HG03520 (cell line): ENCODE measurements at regions not wholly inside any gene's neighbourhood (a gene's known extent, or its start where the extent isn't known, plus 50 kb on each side); places are given as distances from the start of the nearest gene placed in this dataset.

Source experiments
- ATAC-seq: cut with Tn5 transposase; IDR thresholded peaks from one replicate; pipeline ENCODE4 v1.9.1; 2021; ENCODE audit warnings: mild to moderate bottlenecking, moderate library complexity; ENCODE audit not compliant: unreplicated experiment

DNA sequence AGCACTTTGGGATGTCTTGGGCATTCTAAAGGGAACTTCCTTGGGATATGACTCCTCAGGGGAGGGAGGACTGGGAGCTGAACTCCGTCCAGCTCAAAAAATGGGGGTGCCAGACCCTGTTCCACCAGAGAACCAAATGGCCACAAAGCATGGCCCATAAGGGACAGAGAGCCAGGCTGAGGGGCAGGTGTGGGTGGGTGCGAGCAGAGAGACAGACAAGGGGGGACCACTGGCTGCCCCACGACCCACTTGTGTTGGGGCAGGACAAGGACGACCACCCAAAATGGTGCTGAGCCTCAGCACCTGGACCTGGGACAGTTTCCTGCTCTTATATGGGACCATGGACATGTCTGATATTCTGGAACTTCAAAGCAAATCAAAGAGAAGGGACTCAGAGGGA is 148.2 kb upstream of the MLN start:
- no peak for ATAC-seq

DNA sequence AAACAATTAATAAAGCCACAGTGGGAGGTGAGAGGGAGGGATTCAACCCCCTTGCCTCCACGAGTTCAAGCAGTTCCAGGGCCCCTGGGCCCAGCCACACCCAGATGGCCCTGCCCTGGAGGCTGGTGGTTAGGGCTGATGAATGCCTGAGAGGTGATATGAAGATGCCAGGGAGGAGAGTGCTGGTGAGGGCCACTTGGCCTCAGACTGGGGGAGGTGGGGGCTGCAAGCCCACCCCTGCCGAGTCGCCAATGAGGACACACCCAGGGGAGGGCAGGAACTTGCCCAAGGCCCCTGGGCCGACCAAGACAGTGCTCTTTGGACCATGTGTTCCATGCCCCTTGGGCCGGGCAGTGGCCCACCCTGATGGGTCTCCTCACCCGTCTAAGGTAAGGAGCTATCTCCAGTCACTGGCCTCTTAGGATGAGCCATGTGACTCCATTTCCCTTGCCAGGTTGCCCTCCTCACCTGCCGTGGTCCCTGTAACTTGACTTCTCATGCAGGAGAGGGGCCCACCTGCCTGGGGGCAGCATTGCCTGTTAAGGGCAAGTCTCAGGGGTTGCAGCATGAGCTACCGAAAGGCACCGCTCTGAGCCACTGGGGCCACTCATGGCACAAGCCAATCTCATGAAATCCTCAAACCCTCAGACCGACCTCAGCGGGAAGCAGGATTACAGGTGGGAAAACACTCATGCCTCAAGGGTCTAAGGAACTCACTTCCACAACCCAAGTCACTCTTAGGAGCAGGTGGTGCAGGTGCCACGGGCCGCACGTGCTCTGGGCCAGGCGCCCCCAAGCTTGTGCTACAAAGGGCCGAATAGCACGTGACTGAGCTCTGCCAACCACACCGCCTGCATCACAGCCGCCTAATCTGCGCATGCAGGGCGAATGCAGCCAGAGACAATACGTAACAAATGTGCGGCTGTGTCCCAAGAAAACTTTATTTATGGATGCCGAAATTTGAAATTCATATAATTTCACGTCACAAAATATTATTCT is 147.4 kb upstream of the MLN start:
- ATAC-seq, result no peak

DNA sequence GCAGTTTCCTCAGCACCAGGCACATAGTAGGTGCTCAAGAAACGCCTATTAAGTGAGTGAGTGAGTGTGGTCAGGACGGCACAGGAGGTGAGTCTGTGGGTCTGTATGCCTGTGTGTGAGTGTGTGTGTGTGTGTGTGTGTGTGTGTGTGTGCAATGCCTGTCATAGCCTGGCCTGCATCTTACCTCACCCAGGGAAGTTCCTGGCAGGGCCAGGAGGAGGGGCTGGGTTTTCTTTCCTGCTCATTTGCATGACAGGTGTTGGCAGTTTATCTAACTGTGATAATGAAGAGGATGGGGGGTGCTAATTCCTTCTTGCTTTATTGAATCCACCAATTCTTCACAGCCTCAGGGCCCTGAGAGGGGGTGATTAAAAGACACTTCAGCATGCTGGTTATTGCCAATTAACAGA is 146.7 kb upstream of the MLN start:
- ATAC-seq, result no peak

DNA sequence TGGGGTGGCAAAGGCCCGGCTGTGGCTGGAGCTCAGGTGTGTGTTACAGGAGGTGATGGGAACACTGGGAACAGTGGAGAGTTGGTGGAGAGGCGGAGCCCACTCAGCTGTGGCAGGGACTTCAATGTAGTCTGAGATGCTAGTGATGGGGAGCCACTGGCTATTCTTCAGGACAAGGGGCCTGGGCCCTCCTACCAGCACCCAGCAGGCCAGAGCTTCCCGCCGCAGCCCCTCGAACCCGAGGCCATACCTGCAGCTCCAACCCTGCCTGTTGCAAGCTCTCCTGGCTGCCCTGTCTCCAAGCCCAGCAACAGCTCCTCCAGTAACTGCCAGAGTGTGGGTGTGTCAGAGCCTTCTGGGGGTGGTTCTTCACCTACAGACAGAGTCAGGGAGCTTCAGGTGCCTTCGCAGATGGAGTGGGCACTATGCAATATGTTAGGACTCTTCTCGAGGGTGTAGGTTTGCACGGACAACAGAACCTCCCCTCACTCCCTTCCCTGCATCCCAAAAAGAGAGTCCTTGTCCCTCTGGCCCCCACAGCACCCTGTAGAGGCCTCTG is 146.2 kb upstream of the MLN start:
- ATAC-seq, result no peak

DNA sequence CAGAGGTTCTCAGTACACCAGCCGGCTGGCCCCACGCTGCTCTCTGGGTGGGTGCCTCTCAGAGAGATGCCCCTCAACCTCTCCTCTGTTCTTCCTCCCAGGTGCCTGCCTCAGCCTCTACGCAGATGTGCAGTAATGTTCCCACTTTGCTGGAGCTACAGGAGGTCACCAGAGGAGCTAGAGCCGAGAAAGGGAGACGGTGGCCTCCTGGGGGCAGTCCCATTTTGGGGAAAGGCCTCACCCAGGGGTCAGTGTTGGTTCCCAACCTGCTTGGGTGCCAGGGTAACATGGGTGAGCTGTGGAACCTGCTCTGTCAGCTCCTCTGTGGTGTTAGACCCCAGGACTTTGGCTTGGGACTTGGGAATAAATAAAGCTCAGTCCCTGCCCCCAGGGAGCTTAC is 145.3 kb upstream of the MLN start:
- ATAC-seq, result no peak

DNA sequence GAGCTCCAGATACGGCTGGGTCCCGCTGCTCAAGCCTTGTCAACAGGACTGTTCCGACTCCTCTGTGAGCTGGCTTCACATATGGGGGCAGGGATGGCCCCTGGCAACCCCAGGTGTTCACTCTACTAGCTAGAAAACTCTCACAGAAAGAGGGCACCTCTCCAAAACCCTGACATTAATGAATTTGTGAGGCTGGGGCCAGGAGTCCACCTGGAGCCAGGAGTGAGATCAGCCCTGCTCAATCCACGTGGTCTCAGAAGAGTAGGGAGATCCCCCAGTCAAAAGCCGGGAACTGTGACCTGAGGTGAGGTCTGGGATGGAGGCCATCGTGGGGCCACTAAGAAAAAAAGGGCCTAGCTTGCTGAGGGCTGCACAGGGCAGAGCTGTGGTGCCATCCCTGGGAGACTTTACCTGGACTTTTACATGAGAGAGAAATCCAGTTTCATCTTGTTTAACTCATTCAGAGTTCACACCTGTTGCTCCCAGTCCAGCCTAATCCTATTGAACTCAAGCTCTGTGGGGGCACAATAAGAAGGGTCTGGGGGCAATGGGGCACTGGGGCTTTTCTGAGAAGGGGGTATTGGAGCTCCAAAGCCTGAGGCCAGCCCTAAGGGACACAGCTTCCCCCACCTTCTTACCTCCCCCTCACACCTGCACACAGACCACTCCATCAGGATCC is 144.3 kb upstream of the MLN start:
- no peak for ATAC-seq

DNA sequence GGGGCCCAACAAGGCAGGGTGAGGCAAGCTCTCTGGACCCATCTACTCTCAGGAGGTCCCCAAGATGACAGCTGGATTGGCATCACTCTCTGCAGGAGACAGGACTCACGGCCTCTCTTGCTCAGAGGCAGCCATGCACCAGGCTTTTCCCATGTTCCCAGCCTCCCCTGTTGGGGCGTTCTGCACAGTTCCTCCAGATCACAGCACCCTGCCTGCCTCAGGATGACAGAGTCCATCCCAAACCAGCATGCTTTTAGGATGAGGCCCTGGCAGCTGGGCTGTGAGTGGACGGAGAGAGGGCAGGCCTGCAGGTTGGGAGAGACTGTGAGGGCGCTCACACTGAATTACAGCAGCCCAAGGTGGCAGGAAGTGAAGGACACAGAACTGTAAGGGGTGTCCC is 143.2 kb upstream of the MLN start:
- no peak for ATAC-seq

DNA sequence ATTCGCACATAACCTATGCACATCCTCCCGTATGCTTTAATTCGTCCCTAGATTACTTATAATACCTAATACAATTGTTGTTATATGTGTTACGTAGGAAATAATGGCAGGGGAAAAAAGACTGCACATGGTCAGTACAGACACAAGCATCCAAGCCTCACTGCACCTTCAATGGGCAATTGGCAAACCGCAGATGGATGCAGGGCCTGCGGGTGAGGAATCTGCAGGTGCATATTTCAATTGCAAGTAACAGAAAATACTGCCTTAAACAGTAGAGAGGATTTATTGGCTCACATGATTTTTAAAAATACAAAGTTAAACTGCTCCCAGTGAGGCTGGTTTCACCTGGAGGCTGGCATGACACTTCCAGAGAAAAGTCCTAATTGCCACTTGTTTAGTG is 142.1 kb upstream of the MLN start:
- ATAC-seq, result no peak

DNA sequence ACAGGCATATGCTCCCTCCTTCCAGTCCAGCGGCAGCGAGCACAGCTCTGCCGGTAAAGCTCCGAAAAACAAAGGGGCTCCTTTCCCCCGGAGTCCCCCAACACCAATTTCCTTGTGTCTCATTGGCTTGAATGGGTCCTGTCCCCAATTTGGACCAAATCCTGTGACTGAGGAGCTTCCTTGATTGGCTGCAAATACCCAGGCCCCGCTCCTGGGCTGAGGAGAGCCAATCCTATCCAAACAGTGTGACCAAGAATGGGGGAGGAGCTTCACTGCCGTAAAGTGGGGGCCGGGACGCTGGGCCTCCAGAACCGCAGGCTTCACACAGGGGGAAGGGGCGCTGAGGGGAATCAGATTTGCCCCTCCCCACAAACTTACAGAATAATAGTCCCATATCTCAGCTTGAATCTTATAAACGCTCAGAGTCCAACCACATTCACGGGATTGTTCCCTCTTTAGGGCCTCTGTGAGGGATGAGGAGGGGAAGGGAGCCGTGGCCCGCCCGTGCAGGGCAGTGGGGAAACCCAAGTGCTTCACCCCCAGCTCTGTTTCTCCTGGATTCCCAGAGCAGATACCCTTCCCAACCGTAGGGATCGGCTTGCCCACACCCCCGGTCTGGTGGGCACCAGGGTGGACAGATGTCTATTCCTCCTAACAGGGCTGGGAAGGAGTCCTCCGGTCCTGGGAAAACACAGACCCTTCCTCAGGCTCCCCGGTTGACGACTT is 141.0 kb upstream of the MLN start:
- no peak for ATAC-seq

DNA sequence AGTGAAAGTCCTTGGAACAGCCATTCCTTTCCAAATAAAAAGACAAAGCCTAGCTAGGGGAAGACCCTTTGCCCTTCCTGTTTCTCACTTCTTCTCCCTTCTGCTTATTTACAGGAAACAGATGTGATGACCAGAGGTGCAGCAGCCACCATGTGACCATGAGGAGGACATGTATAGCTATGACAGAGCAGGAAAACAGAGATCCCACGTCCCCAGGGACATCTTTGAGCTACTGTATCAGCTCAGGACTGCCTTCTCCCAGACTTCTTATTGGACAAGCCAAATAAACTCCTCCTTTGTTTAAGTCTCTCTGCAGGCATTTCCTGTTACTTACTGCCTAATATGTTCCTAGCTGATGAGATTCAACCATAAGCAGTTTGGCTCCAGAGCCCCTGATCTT is 133.1 kb upstream of the MLN start:
- ATAC-seq, result no peak

DNA sequence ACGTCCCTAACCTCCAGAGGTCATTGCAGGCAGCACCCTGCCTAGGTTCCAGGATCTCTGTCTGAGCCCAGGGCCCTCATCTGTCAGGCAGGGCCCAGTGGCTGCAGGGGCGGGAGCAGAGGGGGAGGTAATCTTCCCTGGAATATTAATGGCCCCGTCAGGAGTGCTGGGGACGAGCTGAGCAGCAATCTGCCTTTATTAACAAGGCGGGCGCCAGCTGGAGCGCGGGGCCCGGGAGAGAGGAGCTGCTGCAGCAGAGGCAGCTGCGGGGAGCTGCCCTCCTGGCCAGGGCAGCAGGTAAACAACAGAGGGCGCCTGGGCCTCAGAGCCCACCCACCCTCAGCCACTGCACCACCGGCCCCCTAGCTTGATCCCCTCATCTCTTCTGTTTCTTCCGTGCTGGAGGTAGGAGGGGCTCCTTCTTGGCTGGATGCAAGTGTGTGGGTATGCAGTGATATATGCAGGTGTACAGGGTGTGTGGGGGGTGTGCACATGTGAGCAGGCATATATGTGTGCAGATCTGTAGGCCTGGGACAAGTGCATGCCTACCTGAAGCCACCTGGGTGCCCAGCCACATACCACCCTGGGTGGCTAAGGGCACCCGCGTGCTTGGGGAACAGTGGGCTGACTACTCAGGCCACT is 131.8 kb upstream of the MLN start:
- no peak for ATAC-seq

DNA sequence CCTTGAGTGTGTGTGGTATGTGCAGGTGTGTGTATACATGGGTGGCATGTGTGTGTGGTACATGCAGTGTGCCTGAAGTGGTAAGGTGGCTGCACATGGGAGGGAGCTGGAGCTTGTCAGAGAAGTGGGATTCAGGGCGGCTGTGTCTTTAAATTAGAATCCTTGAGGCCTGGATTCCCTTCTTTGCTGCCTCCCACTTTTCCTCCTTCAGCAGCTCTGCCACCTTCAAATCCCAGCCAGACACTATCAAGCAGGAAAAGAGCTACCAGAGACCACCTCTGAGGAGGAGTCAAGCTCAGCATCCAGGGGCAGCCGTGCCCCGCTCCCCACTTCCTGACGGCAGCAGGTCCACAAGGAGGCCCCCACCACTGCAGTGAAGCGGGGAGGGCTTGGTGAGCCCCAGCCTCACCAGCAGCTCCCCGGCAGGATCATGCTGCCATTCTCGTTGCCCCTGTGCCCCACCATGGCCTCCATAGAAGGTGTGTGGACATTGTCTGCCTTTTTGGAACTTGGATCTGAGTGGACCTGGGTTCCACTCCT is 131.0 kb upstream of the MLN start:
- no peak for ATAC-seq

DNA sequence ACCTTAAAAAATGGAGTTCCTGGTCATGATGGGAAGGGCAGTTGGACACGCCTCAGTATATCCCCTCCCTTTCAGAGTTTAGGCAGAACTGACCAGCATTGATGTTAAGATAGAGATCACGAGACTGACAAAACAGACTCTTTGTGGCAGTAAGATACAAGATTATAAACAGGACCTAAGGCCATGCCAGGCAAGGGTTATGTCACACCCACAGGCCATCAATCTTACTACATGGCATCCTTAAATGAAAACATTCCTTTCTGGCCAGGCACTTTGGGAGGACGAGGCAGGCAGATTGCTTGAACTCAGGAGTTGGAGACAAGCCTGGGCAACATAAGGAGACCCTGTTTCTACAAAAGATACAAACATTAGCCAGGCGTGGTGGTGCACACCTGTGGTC is 129.3 kb upstream of the MLN start:
- no peak for ATAC-seq

DNA sequence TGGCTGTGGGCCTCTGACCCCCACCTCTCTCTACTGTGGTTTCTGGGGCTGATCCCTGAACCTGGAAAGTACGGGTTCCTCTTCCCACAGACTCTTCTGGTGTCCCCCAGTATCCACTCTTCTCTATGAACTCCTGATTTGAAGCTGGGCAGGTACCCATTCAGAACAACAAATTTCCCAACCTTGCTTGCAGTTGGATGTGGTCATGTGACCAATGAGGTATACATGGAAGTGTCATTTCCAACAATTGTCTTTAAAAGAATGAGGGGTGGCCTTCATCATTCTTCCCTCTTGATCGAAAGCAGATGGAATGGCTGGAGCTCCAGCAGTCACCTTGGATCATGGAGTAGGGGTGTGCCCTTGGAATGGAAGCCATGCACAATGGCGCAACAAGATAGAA is 128.0 kb upstream of the MLN start:
- ATAC-seq, result no peak

DNA sequence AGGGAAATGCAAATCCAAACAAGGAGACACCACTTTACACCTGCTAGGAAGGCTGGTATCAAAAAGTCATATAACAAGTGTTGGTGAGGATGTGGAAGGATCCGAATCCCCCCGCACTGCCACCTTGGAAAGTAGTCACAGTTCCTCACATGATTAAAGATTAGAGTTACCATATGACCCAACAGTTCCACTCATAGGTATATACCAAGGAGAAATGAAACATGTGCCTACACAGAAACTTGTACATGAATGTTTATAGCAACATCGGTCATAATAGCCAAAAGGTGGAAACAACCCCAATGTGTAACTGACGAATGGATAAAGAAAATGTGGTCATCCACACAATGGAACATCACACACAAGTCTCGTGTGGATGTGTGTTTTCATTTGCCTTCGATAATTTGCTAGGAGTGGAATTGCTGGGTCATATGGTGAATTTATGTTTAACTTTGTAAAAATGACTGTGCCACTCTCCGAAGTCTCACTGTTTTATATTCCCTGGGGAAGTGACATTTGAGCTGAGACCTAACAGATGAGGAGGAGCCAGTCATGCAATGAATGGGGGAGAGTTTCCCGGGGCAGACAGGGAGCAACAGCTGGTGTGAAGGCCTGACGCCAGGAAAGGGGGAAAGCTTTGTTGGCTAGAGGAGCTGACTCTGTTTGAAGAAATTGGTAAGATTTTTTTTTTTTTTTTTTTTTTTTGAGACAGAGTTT is 125.9 kb upstream of the MLN start:
- no peak for ATAC-seq

DNA sequence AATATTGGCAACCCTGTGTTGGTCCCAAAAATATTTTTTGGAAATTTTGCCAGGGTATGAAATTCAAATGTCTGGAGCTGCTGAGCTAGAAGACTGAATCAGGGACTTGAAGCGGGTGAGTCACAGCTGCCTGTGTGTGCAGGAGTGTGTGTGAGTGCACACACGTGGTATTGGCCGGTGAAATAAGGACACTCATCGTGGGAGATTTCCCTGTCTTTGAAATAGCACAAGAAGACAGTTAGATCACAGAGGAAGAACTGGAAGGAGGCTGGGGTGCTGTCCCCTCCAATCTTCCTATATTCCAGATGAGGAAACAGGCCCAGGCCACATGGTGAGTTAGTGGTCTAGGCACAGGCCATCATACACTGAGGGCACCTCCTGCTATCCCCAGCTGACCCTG is 123.8 kb upstream of the MLN start:
- ATAC-seq, result no peak

DNA sequence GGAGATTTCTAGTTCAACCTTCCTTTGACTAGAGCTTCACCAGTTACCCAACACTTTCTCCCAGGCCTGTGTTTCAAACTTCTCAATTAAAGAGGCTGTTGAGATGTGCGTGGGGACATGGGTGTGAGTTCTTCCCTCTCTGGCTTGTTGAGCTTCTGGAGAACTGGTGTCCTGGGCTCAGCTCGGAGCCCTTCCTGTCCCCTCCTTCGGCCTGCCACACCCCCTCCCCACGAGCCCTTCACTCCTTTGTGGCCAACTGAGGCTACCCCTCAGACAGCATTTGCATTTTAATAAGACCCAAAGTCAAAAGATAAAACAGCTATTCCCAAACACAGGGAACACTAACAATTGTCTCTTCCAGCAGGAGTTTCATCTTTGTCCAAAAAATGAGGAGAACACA is 123.3 kb upstream of the MLN start:
- ATAC-seq, result no peak

DNA sequence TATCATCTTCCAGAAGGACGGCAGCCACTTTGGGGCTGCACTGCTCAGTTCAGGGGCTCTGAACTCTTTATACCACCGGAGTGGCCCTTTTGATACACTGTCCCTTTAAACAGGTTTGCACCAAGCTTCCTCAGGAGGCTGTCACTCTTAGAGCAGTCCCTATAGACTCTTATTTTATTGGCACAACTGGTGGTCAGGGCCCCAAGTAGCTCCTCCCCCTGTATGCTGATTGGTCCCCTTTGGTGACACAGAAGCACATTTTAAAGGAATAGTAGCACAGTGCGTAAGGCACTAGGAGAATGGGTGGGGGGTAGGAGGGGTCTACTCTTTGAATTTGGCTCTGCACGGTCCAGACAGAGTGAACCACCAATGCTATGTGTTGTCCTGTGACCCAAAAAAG is 122.6 kb upstream of the MLN start:
- no peak for ATAC-seq

DNA sequence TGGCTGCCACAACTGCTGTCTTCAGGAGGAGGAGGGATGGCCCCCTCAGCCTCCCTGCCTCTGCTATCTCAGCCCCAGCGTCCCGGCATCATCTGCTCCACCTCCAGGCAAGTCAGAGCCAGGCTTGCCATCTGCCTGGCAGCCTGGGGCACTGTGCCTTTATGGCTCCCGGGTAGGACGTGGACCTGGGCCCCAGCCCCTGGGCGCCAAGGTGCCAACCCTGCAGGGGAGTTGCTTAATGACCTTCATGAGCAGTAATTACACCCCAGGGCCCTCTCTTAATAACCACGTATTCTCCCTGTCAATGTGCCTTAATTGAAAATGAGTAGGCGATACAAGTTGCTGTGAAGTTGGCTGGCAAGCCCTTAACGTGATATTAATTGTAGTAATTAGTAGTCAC is 122.1 kb upstream of the MLN start:
- no peak for ATAC-seq

DNA sequence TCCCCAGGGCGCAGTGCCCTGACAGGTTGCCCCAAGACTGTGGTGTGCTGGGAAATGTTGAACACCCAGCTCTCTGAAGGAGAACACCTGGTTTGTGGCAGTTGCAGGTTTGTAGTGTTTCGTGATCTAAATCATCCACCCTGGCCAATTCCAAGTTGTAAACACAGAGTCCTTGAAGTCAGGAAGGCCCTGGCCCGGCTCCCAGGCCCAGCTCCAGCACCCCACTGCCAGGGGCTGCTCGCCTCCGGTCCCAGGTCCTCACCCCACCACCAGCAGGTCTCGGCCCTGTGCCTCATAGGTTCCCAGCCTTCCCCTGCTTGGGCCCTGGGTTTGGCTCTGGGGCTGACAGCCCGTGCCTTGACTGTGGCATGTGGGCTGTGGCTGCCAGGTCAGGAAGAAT is 121.4 kb upstream of the MLN start:
- ATAC-seq, result no peak
